Coronary artery (tissue), 2 donors: ENCODE measurements at regions not wholly inside any gene's neighbourhood (a gene's known extent, or its start where the extent isn't known, plus 50 kb on each side); places are given as distances from the start of the nearest gene placed in this dataset.

Experiments
- DNase-seq: peaks from one replicate; pipeline ENCODE4 v3.0.0-alpha.2; 2017; ENCODE audit warnings: low spot score
- H3K27ac ChIP-seq, 2 donors: fragments of 200-600 bp; sonication (generic); one replicate each; pipeline ENCODE4 v1.5.1; 2016 to 2019
- H3K4me3 ChIP-seq: fragments of 200-600 bp; sonication (generic); 2 replicates; pipeline ENCODE4 v1.5.1; 2016; ENCODE audit warnings: mild to moderate bottlenecking, moderate library complexity
- TF ChIP-seq, protein P1 (sequence below): fragments of 200-600 bp; sonication (generic); IDR thresholded peaks from one replicate; pipeline ENCODE4 v1.5.1; 2019; ENCODE audit warnings: antibody characterized with exemption

DNA sequence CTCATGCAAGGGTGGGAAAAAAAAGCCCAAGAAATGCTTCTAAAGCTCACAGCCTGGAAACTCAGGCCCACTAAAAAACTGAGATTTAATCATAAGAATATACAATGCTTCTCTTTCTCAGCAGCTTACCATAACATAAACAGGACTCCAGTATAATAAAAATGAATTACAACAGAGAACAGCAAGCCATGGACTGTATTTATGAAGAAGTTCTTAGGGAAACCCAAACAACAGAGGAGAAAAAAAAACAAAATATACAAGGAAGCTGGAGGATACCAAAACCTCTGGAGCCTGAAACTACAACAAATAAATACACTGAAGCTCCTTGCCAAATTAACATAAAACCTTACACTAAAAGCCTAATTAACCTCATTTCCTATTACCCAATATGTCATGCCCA lies 187.8 kb downstream of the RDH14 start:
- TF ChIP-seq, protein P1, sequence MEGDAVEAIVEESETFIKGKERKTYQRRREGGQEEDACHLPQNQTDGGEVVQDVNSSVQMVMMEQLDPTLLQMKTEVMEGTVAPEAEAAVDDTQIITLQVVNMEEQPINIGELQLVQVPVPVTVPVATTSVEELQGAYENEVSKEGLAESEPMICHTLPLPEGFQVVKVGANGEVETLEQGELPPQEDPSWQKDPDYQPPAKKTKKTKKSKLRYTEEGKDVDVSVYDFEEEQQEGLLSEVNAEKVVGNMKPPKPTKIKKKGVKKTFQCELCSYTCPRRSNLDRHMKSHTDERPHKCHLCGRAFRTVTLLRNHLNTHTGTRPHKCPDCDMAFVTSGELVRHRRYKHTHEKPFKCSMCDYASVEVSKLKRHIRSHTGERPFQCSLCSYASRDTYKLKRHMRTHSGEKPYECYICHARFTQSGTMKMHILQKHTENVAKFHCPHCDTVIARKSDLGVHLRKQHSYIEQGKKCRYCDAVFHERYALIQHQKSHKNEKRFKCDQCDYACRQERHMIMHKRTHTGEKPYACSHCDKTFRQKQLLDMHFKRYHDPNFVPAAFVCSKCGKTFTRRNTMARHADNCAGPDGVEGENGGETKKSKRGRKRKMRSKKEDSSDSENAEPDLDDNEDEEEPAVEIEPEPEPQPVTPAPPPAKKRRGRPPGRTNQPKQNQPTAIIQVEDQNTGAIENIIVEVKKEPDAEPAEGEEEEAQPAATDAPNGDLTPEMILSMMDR, result no peak
- DNase-seq, result no peak

DNA sequence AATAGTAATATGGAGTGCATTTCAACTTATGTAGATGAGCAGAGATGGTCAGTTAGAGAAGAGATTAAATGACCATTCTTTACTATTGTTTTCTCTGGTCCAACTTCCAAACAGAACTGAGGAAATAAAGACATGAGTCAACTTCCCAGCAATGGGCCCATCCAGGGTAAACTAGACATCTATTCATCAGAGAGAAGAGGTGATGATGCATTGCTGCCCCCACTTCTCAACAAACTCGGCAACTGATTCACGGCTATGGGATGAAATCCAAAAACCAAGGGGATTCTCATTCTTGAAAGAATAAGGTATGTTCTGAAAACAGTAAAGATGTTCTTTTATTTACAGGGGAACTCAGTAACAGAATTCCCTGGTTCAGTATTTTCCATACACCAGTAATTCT lies 190.7 kb downstream of the RDH14 start:
- no peak overlapping the region for H3K4me3 ChIP-seq
- no peak overlapping the region for H3K27ac ChIP-seq
- no peak for DNase-seq
- TF ChIP-seq, protein P1, result no peak

More for the DNA sequence above, 187.8 kb downstream of the RDH14 start:
- Histone ChIP-seq H3K27ac (no peak overlapping the region), H3K4me3 (no peak overlapping the region)

DNA sequence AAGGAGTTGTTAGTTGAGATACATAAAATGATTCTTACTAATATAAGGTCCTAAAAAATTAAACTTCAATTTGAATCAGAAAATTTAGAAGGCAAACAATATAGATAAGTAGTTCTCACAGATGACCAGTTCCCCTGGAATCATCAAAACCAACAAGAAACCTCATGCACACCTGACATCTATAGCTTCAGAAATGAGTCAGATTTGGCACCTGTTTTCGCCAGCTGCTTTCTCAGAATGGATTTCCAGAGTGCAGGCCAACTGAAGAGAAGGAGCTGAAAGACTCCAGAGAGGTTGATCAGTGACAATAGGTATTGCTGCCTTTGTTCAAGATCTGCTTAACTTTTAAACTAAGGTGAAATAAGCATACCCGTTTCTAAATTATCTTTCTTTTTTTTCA lies 192.4 kb downstream of the RDH14 start:
- TF ChIP-seq, protein P1, result no peak

DNA sequence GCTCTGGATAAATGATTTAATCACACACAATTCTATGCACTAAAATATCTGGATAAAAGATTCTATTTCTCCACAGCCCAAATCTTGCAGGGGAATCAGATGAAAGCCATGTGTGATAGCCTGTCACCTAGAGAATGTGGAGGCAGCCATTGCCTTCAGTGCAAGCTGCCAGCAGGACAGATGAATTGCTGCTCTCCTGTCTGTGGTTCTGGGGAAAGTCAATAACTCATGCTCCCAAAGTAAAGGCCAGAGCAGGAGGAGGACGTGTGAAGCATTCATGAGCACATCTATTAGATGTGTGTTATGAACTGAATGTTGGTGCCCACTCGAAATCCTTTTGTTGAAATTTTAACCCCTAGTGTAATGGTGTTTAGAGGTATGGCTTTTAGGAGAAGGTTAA lies 195.1 kb downstream of the RDH14 start:
- TF ChIP-seq, protein P1, result no peak
- Histone ChIP-seq H3K27ac (no peak overlapping the region), H3K4me3 (no peak overlapping the region)
- no peak for DNase-seq

More for the DNA sequence above, 192.4 kb downstream of the RDH14 start:
- Histone ChIP-seq H3K4me3 (no peak overlapping the region), H3K27ac (no peak overlapping the region)
- no peak for DNase-seq

DNA sequence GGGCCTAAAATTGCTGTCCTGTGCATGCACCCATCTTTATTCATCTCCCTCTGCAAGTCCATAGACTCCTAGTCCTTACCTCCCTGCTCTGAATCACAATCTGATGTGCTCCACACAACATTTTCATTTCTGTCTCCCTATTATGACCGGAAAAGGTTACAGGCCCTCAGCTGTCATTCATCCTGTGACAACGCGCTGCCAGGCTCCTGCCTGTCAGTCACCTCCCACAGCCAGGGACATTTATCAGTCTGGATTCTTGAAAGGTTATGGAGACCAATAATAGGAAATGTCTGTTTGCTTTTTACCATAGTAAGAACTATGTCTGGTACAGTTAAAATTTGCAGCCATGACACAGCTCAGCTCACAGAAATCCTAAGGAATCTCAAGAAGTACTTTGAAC lies 197.1 kb downstream of the RDH14 start:
- TF ChIP-seq, protein P1, result no peak
- DNase-seq, result no peak
- Histone ChIP-seq H3K4me3 (no peak overlapping the region), H3K27ac (no peak overlapping the region)

DNA sequence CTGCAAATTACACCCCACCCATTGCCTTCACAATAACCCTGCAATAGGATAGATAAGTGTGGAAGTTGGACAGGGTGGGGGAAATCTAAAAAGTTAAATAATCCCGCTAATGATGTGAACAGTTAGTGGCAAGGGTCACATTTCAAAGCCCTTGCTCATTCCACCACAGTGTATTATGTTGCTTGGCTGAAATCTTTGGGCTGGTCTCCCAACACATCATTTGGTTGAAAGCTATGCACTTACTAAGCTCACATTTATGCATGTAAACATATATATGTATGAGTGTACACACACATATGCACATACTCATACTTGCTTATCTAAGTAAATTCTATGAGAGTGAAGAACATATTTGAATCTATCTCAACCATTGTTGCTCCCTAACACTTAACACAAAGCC lies 197.8 kb downstream of the RDH14 start:
- TF ChIP-seq, protein P1, result no peak
- DNase-seq, result no peak
- Histone ChIP-seq H3K4me3 (no peak overlapping the region), H3K27ac (no peak overlapping the region)

DNA sequence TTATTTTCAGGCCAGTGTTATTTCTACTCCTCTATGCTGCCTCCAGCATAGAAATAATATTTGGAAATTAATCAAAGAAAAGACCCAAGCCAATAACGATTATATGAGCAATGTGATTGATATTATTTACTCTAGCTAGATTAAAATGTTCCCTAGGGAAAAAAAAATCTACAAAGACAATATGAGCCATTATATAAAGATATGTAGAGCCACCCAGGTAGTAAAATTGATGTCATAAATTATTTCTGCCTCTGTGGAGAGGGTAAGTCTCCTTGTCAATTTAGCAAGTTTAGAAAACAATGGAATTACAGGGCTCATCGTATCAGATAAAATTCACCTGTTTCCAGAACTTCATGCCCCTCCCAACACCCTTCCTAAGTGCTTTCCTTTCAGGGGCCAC lies 202.9 kb downstream of the RDH14 start:
- no peak for DNase-seq
- H3K4me3 ChIP-seq, result no peak overlapping the region
- no peak overlapping the region for H3K27ac ChIP-seq
- TF ChIP-seq, protein P1, result no peak
